HFF-Myc (cell line): ENCODE measurements at regions not wholly inside any gene's neighbourhood (a gene's known extent, or its start where the extent isn't known, plus 50 kb on each side); places are given as distances from the start of the nearest gene placed in this dataset.

Experiments
- DNase-seq: peaks from one replicate; pipeline ENCODE4 v3.0.0-alpha.2; 2011; ENCODE audit warnings: low read depth; ENCODE audit errors: extremely low read depth
- H3K4me3 ChIP-seq: replicated peaks from 2 replicates; pipeline ENCODE4 v1.5.1; 2011; ENCODE audit warnings: low read depth, mild to moderate bottlenecking, control low read depth, low read length
- CTCF ChIP-seq: IDR thresholded peaks from 2 replicates; pipeline ENCODE4 v1.5.1; 2012; ENCODE audit warnings: mild to moderate bottlenecking, low read depth, low read length, control low read depth; ENCODE audit errors: missing control alignments

- no peak for TF ChIP-seq CTCF
- no peak overlapping the region for H3K4me3 ChIP-seq
- no peak for DNase-seq
These were observed 190.9 kb downstream of the RPLP1 start for GRCh38 chr15:69643476-69643875.

GRCh38 chr15:69643971-69644370 is 191.4 kb downstream of the RPLP1 start:
- no peak for TF ChIP-seq CTCF
- no peak overlapping the region for H3K4me3 ChIP-seq
- no peak for DNase-seq

GRCh38 chr15:69644876-69645275 is 192.3 kb downstream of the RPLP1 start:
- no peak for DNase-seq
- no peak overlapping the region for H3K4me3 ChIP-seq
- no peak for TF ChIP-seq CTCF

- no peak overlapping the region for H3K4me3 ChIP-seq
- DNase-seq, result no peak
- no peak for TF ChIP-seq CTCF
These were observed 194.5 kb downstream of the RPLP1 start for GRCh38 chr15:69647142-69647513.

- no peak for TF ChIP-seq CTCF
- DNase-seq, result no peak
- no peak overlapping the region for H3K4me3 ChIP-seq
These were observed 195.6 kb downstream of the RPLP1 start for GRCh38 chr15:69648212-69648611.

GRCh38 chr15:69648775-69649735 is 196.4 kb downstream of the RPLP1 start:
- H3K4me3 ChIP-seq, result no peak overlapping the region
- no peak for DNase-seq
- TF ChIP-seq CTCF, result no peak
